Neural progenitor cell (in vitro differentiated cells): ENCODE measurements at regions not wholly inside any gene's neighbourhood (a gene's known extent, or its start where the extent isn't known, plus 50 kb on each side); places are given as distances from the start of the nearest gene placed in this dataset.

Experiments
- CTCF ChIP-seq: fragments of 200-600 bp; sonication (generic); IDR thresholded peaks from 2 replicates; pipeline ENCODE4 v1.5.1; 2017; ENCODE audit warnings: antibody characterized with exemption, mild to moderate bottlenecking
- EZH2 ChIP-seq: fragments of 200-600 bp; sonication (generic); IDR thresholded peaks from 2 replicates; pipeline ENCODE4 v1.6.1; 2017; ENCODE audit warnings: antibody characterized with exemption, mild to moderate bottlenecking, moderate library complexity

GRCh38 chr6:147046141-147046877, 157.9 kb upstream of the STXBP5 start:
- TF ChIP-seq CTCF (no peak), EZH2 (no peak)
